H4 (cell line): ENCODE measurements at regions not wholly inside any gene's neighbourhood (a gene's known extent, or its start where the extent isn't known, plus 50 kb on each side); places are given as distances from the start of the nearest gene placed in this dataset.
A peak's percentile ranks its signal among the peaks of the same experiment; 100 is the strongest.
"Not testable (repeated sequence)": the region's sequence is repeated elsewhere in the genome, so short reads cannot be mapped to it uniquely, and the experiment has no call there.

Experiments used
- DNase-seq: peaks from one replicate; pipeline ENCODE4 v3.0.0-alpha.2; 2015; ENCODE audit warnings: low spot score

- no peak for DNase-seq
These were observed 111.0 kb upstream of the ADTRP start for GRCh38 chr6:11889572-11889971.

- no peak for DNase-seq
These were observed 110.1 kb upstream of the ADTRP start for GRCh38 chr6:11888727-11889126.

GRCh38 chr6:11885159-11885558 is 106.6 kb upstream of the ADTRP start:
- DNase-seq, result no peak

- not testable (repeated sequence) for DNase-seq
These were observed 104.9 kb upstream of the ADTRP start for GRCh38 chr6:11883471-11883870.

DNA sequence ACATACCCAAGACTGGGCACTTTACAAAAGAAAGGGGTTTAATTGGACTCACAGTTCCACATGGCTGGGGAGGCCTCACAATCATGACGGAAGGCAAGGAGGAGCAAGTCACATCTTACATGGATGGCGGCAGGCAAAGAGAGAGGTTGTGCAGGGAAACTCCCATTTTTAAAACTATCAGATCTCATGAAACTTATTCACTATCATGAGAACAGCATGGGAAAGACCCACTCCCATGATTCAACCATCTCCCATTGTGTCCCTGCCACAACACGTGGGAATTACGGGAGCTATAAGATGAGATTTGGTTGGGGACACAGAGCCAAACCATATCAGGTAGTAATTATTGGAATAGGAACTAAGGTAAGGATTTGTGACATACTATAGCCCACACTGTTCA is 101.6 kb upstream of the ADTRP start:
- not testable (repeated sequence) for DNase-seq

- no peak for DNase-seq
These were observed 100.1 kb upstream of the ADTRP start for GRCh38 chr6:11878735-11879134.

GRCh38 chr6:11878029-11878428 is 99.4 kb upstream of the ADTRP start:
- DNase-seq, result no peak

GRCh38 chr6:11876934-11877433 is 98.4 kb upstream of the ADTRP start:
- no peak for DNase-seq

DNA sequence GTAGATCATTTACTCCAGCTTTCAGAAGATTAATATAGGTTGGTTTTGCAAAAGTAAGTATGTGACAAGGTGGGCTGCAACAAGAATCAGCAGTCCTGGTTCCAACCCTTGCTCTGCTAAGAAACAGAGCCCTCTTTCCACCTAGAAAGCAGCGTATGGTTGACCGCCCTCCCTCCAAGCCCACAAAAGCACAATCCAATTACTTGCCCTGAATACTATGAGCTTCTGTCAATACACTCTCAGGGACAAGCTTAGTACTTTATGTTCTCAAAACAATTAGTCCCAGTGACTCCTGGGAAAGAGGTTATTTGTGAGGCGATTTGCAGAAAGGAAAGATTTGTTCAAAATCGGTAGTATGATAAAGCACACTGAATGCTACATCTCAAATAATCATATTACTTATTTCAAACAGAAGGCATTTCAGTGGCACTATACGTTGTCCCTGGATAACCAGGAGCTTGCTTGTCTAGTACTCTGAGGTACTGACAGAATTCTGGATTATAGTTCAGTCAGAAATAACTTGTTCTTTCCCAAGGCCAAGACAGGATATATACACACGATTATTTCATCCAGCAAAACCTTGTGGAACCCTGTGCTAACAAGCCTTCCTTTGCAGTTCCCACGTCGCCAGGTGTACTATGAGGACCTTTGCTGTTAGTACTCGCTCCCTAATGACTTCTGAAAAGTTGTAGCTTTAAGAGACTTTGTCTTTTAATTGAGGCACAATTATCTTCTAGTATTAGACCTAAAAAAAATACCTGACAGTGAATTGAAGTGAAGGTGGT is 96.9 kb upstream of the ADTRP start:
- DNase-seq, result no peak

DNA sequence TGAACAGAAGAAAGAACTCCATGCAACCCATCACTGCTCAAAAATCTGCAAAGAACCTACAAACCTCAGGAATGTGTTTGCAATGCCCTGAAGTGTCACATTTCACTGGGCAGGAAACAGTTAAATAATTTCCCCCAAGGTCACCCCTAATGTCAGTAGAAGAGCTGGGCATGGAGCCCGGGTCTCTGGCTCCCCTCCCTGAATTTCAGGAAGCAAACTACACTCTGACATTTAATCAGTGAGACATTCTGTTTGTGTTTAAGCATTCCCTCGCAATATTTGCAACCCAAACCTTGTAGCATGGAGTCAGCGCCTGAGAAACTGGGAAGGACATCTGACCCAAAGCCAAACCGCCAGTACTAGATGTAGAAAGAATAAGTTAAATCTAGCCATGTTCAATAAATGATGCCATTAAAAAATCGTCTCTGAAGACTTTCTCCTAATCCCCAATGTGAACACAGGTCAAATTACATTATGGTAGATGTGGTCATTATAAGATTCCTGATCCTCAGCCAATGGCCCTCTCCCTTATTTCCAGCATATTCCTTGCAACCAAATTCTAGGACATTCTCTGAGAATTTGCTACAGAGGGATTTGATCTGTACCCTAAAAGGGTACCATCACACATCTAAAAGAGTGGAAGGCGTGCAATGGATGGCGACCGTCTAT is 91.2 kb upstream of the ADTRP start:
- DNase-seq, result peak; percentile 36

GRCh38 chr6:11868392-11868791 is 89.8 kb upstream of the ADTRP start:
- DNase-seq, result no peak

- no peak for DNase-seq
These were observed 87.2 kb upstream of the ADTRP start for GRCh38 chr6:11865680-11866300.

GRCh38 chr6:11858439-11858838 is 79.8 kb upstream of the ADTRP start:
- DNase-seq, result no peak

DNA sequence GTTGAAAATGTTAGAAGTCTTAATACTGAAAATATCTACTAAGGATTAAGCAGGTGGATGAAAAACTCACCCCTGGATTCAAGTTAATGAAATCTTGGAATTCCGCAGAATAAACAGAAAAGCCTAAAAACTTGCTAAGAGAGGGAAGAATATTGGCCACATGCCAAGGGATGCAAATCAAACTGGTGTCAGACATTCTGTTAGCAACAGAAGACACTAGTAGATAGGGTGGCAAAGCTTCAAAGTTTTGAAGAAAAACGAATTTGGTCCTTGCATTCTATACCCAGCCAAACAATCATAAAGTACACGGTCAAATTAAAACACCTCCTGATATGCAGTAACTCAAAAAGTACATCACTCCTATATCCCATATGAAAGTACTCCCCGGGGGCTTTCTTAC is 77.1 kb upstream of the ADTRP start:
- no peak for DNase-seq

GRCh38 chr6:11854408-11855165 is 76.0 kb upstream of the ADTRP start:
- peak; percentile 26 for DNase-seq

DNA sequence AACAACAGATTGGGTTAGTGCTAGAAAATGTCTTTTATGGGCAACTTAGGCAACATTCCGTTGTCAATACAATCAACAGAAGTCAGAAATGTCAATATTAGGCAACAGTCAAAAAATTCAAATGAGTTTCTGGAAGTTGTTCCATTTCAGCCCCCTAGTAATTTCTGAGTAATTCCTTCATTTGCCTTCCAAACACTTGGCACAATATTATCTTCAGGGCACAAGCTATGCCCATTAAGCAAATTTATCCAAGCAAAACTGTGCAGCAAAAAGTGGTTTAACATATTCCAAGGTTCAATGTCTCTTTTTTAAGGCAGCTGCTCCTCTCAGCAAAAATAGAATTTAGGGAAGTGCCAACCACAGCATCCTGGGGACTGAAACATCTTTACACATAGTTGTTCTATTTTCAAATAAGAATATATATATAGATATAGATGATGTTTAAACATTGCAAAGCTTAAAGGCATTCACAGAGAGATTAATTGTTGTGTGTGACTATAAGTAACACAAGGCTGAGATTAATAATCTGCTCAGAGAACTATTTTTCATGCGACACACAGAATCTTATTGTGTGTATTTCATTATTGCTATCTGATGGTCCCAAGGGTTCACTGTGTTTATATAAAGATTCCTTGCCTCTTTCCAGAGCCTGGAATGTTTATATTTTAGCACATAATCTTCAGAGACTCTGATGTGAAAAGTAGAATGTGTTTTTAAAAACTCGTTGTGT is 75.2 kb upstream of the ADTRP start:
- DNase-seq, result no peak

DNA sequence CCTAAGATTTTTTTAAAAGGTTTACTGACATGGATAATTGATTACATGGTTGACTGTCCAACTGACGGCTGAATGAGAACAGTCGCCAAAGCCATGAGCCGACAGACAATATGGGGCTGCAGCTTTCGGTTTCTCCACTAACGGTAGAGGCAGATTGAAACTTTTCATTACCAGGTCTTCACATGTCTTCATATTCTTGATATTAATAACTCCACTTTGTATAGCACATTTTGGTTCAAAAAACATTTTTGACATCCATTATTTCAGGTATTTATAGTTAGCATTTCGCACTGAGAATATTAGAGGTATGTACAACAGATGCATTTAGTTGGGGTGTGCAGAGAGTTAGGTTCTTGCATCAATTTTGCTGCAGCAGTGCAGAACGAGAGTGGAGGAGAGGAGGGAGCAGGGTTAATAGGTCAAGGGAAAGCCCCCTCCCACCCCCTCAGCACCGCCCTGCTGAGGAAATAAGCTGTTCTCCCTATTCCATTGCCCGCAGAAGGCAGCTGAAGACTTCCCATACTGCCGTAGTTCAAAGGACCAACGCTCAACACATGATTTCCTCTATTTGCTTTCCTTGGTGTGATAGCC is 73.6 kb upstream of the ADTRP start:
- DNase-seq, result no peak

GRCh38 chr6:11851387-11851786 is 72.8 kb upstream of the ADTRP start:
- DNase-seq, result peak; percentile 27

DNA sequence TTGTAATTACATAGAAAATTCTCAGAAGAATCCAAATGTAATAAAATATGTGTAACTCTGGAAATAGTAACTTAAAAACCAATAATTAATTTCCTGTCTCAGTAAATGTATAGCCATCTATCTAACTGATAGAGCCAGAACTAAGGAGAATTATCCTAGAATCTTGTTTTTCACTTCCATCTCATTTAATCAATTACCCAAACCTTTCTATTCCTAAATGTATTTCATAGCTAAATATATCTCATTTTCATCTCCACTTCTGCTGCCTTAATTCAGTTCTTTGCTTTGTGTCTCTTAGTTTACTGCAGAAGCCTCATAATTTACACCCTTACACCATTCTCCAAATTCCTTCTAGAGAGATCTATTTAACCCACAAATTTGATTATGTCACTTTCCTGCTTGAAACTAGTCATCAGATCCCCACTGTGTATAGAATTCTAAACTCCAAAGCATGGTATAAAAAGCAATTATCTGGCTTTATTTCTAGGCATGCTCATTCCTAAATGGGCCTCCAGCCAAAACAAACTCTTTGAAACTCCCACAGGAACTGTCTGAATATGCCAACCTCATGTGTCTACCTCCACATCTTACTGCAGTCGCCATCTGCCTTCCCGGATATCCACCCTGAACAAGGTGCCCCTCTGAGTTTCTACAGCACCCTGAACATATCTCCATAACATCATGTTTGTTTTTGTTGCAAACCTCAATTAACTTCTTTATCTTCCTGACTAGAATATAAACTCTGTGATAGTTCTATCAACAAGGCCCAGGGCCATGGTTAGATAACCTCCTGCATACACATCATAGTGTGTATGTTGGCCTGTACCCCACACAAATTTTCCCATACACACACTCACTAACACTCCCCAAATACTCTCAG is 70.5 kb upstream of the ADTRP start:
- peak; percentile 38 for DNase-seq

GRCh38 chr6:11848346-11848651 is 69.7 kb upstream of the ADTRP start:
- no peak for DNase-seq
